Endodermal cell (in vitro differentiated cells): ENCODE measurements at regions not wholly inside any gene's neighbourhood (a gene's known extent, or its start where the extent isn't known, plus 50 kb on each side); places are given as distances from the start of the nearest gene placed in this dataset.

Experiments used
- DNase-seq: peaks from one replicate; pipeline ENCODE4 v3.0.0-alpha.2; 2017
- H3K27ac ChIP-seq: 2 replicates; pipeline ENCODE4 v1.5.1; 2013; ENCODE audit warnings: mild to moderate bottlenecking, low read depth, low read length, moderate library complexity
- H3K27me3 ChIP-seq: 2 replicates; pipeline ENCODE4 v1.6.1; 2013; ENCODE audit warnings: mild to moderate bottlenecking, low read length, moderate library complexity; ENCODE audit not compliant: insufficient read depth, control insufficient read depth, poor library complexity, severe bottlenecking
- H3K36me3 ChIP-seq: 2 replicates; pipeline ENCODE4 v1.7.0; 2013; ENCODE audit warnings: mild to moderate bottlenecking, low read length, moderate library complexity; ENCODE audit not compliant: control insufficient read depth, insufficient read depth
- H3K4me1 ChIP-seq: one replicate; pipeline ENCODE4 v1.7.0; 2013; ENCODE audit warnings: low read length; ENCODE audit not compliant: control insufficient read depth, insufficient read depth
- H3K4me3 ChIP-seq: 2 replicates; pipeline ENCODE4 v1.5.1; 2013; ENCODE audit warnings: mild to moderate bottlenecking, low read length, moderate library complexity
- H3K9ac ChIP-seq: 2 replicates; pipeline ENCODE4 v1.6.1; 2013; ENCODE audit warnings: mild to moderate bottlenecking, low read length, moderate library complexity; ENCODE audit not compliant: poor library complexity, severe bottlenecking; ENCODE audit errors: extremely low read depth
- H3K9me3 ChIP-seq: 2 replicates; pipeline ENCODE4 v1.6.1; 2013; ENCODE audit warnings: mild to moderate bottlenecking, low read length, moderate library complexity; ENCODE audit not compliant: control insufficient read depth
- H3K27ac Mint-ChIP-seq: 2 replicates; pipeline ENCODE4 v1.8.0; 2020; ENCODE audit warnings: mixed read lengths
- H3K27me3 Mint-ChIP-seq: 2 replicates; pipeline ENCODE4 v1.8.0; 2021; ENCODE audit warnings: mild to moderate bottlenecking, mixed read lengths; ENCODE audit not compliant: insufficient read depth
- H3K36me3 Mint-ChIP-seq: 2 replicates; pipeline ENCODE4 v1.8.0; 2020; ENCODE audit warnings: low read depth, mixed read lengths
- H3K4me1 Mint-ChIP-seq: 2 replicates; pipeline ENCODE4 v1.8.0; 2020; ENCODE audit warnings: mixed read lengths
- H3K4me3 Mint-ChIP-seq: 2 replicates; pipeline ENCODE4 v1.8.0; 2020; ENCODE audit warnings: mild to moderate bottlenecking, moderate library complexity, mixed read lengths
- H3K9me3 Mint-ChIP-seq: 2 replicates; pipeline ENCODE4 v1.8.0; 2020; ENCODE audit warnings: mild to moderate bottlenecking, mixed read lengths
- CTCF ChIP-seq: fragments of 200-600 bp; sonication (generic); conservative IDR thresholded peaks from 2 replicates; pipeline ENCODE4 v1.5.0; 2021; ENCODE audit warnings: antibody characterized with exemption, mild to moderate bottlenecking
- WGBS, 2 experiments: methylation state at CpG; one replicate each; pipeline versions ENCODE4 v1.1.5 to v1.1.7; 2013; ENCODE audit warnings: missing lambda C conversion rate in 2 of 2, mixed read lengths in 1 of 2; ENCODE audit not compliant: insufficient coverage in 1 of 2, insufficient read length in 1 of 2; 5-methylcytosine and 5-hydroxymethylcytosine counted together

- TF ChIP-seq CTCF, result peak; percentile 60
- no peak overlapping the region for H3K4me3 ChIP-seq
- H3K27ac Mint-ChIP-seq, result no peak overlapping the region
- H3K4me3 Mint-ChIP-seq, result no peak overlapping the region
- H3K4me1 ChIP-seq, result no peaks in the 10 kb centered on the region
- no peaks in the 10 kb centered on the region for H3K36me3 ChIP-seq
- H3K4me1 Mint-ChIP-seq, result no peaks in the 10 kb centered on the region
- H3K9me3 ChIP-seq, result no peaks in the 10 kb centered on the region
- no peaks in the 10 kb centered on the region for H3K36me3 Mint-ChIP-seq
- H3K9ac ChIP-seq, result no peak overlapping the region
- no peaks in the 10 kb centered on the region for H3K27me3 Mint-ChIP-seq
- no peak for DNase-seq
- H3K27ac ChIP-seq, result no peak overlapping the region
- no peaks in the 10 kb centered on the region for H3K9me3 Mint-ChIP-seq
- no peaks in the 10 kb centered on the region for H3K27me3 ChIP-seq
Measured at GRCh38 chr16:64841482-64841881, 280.4 kb downstream of the CDH11 start.

- H3K4me1 Mint-ChIP-seq, result no peaks in the 10 kb centered on the region
- Histone ChIP-seq H3K9ac (no peak overlapping the region), H3K9me3 (no peaks in the 10 kb centered on the region), H3K4me1 (no peaks in the 10 kb centered on the region), H3K27me3 (no peaks in the 10 kb centered on the region), H3K27ac (no peak overlapping the region), H3K4me3 (no peak overlapping the region), H3K36me3 (no peaks in the 10 kb centered on the region)
- H3K4me3 Mint-ChIP-seq, result no peak overlapping the region
- H3K9me3 Mint-ChIP-seq, result no peaks in the 10 kb centered on the region
- TF ChIP-seq CTCF, result no peak
- H3K27me3 Mint-ChIP-seq, result no peaks in the 10 kb centered on the region
- H3K27ac Mint-ChIP-seq, result no peak overlapping the region
- no peaks in the 10 kb centered on the region for H3K36me3 Mint-ChIP-seq
- no peak for DNase-seq
- 81 to 85% methylated on average over 2 to 4 of the region's 4 CpGs for WGBS, 2 experiments
Measured at GRCh38 chr16:64841071-64841470, 280.8 kb downstream of the CDH11 start.

- H3K36me3 Mint-ChIP-seq, result no peaks in the 10 kb centered on the region
- H3K27me3 Mint-ChIP-seq, result no peaks in the 10 kb centered on the region
- 100% methylated on average over 1 to 2 of the region's 2 CpGs for WGBS, 2 experiments
Measured at GRCh38 chr16:64830653-64831052, 291.2 kb downstream of the CDH11 start.

More at GRCh38 chr16:64830653-64831052, 291.2 kb downstream of the CDH11 start:
- Mint-ChIP-seq H3K27ac (no peak overlapping the region), H3K4me1 (no peaks in the 10 kb centered on the region), H3K4me3 (no peak overlapping the region), H3K9me3 (peaks cover 33% of the 10 kb centered on the region)
- DNase-seq, result no peak
- H3K9me3 ChIP-seq, result peaks cover 11% of the 10 kb centered on the region
- H3K27ac ChIP-seq, result no peak overlapping the region
- H3K36me3 ChIP-seq, result no peaks in the 10 kb centered on the region
- no peak overlapping the region for H3K4me3 ChIP-seq
- H3K9ac ChIP-seq, result no peak overlapping the region
- H3K27me3 ChIP-seq, result no peaks in the 10 kb centered on the region
- no peaks in the 10 kb centered on the region for H3K4me1 ChIP-seq
- TF ChIP-seq CTCF, result no peak
